RWPE2 (cell line): ENCODE measurements at regions not wholly inside any gene's neighbourhood (a gene's known extent, or its start where the extent isn't known, plus 50 kb on each side); places are given as distances from the start of the nearest gene placed in this dataset.

Source experiments
- ATAC-seq: fragments of 200-7000 bp; cut with Tn5 transposase; 3 replicates; pipeline ENCODE4 v1.9.1; 2021; ENCODE audit warnings: low read depth
- DNase-seq: peaks from one replicate; pipeline ENCODE4 v3.0.0-alpha.2; 2020; ENCODE audit warnings: low spot score
- H3K27ac ChIP-seq: fragments of 450-650 bp; 2 replicates; pipeline ENCODE4 v1.5.1; 2017; ENCODE audit warnings: mild to moderate bottlenecking; ENCODE audit not compliant: poor library complexity, severe bottlenecking
- H3K27me3 ChIP-seq: fragments of 250-450 bp; sonication (Bioruptor Pico); 2 replicates; pipeline ENCODE4 v1.5.1; 2021; ENCODE audit warnings: mild to moderate bottlenecking, moderate library complexity; ENCODE audit not compliant: insufficient read depth, poor library complexity, severe bottlenecking
- H3K36me3 ChIP-seq: fragments of 250-450 bp; sonication (Bioruptor Pico); 2 replicates; pipeline ENCODE4 v1.5.1; 2020; ENCODE audit warnings: low read depth, mild to moderate bottlenecking, moderate library complexity
- H3K4me1 ChIP-seq: fragments of 250-450 bp; sonication (Bioruptor Pico); 2 replicates; pipeline ENCODE4 v1.5.1; 2021; ENCODE audit warnings: mild to moderate bottlenecking, moderate library complexity; ENCODE audit not compliant: insufficient read depth, poor library complexity, severe bottlenecking
- H3K4me3 ChIP-seq: fragments of 250-450 bp; sonication (Bioruptor Pico); 2 replicates; pipeline ENCODE4 v1.5.1; 2021; ENCODE audit warnings: mild to moderate bottlenecking, moderate library complexity; ENCODE audit not compliant: severe bottlenecking
- H3K9me3 ChIP-seq: fragments of 250-450 bp; sonication (Bioruptor Pico); 2 replicates; pipeline ENCODE4 v1.5.1; 2021; ENCODE audit warnings: mild to moderate bottlenecking, moderate library complexity; ENCODE audit not compliant: severe bottlenecking
- TF ChIP-seq, protein P1 (sequence below): fragments of 450-650 bp; IDR thresholded peaks from one replicate; pipeline ENCODE4 v1.5.1; 2017; ENCODE audit warnings: mild to moderate bottlenecking, moderate library complexity; ENCODE audit not compliant: poor library complexity, severe bottlenecking

DNA sequence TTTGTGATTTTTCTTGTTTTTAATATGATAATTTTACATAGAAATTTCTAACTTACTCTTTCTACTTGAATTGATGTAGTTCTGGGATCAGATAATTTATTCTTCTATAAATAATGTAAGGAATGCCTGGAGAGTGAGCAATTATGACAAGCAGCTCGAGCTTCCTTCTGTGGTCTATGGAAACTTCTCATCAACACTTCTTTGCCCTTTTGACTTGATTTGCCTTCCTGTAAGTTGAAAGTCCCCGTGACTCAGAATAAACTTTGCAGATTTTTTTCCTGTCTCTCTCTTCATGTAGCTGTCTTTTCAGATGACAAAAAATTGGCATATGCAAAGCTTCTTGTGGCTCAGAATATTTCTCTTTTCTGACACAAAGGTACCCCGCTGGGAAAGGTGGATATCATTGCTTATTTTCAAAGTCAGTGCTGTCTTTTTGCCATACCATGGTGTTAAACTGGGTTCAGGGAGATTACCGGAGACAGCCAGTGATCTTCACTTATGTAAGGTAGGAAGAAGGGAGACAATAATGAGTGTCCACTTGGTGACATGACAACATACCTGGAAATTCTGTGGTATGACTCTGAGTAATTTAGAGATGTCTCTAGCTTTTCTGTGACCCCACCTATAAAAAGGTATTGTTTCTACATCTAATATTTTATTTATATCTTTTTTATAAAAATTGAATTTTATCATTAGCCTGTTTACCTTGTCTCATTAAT lies 278.6 kb upstream of the GNPDA2 start:
- no peak for DNase-seq
- H3K27ac ChIP-seq = no peak overlapping the region
- H3K9me3 ChIP-seq = no peaks in the 10 kb centered on the region

DNA sequence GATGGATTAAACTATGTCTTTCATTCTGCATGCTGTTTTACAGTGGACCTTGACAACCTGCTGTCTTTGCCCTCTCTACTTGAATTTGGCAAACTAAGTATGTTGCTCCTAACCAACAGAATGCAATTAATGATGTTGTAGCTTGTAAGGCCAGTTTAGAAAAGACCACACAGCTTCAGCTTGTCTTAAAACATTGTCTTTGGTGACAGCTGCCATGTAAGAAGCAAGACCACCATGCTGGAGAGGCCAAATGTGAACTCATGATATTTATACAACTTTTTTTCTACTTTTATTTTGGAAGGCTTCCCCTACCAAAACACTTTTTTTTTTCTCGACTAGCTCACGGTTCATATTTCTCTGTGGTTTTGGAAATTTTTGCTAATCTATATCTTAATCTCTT lies 278.0 kb upstream of the GNPDA2 start:
- TF ChIP-seq, protein P1, sequence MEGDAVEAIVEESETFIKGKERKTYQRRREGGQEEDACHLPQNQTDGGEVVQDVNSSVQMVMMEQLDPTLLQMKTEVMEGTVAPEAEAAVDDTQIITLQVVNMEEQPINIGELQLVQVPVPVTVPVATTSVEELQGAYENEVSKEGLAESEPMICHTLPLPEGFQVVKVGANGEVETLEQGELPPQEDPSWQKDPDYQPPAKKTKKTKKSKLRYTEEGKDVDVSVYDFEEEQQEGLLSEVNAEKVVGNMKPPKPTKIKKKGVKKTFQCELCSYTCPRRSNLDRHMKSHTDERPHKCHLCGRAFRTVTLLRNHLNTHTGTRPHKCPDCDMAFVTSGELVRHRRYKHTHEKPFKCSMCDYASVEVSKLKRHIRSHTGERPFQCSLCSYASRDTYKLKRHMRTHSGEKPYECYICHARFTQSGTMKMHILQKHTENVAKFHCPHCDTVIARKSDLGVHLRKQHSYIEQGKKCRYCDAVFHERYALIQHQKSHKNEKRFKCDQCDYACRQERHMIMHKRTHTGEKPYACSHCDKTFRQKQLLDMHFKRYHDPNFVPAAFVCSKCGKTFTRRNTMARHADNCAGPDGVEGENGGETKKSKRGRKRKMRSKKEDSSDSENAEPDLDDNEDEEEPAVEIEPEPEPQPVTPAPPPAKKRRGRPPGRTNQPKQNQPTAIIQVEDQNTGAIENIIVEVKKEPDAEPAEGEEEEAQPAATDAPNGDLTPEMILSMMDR = no peak
- no peaks in the 10 kb centered on the region for H3K27me3 ChIP-seq
- no peak overlapping the region for H3K27ac ChIP-seq
- H3K4me1 ChIP-seq = no peaks in the 10 kb centered on the region
- DNase-seq (no peak), ATAC-seq (no peak)
- no peaks in the 10 kb centered on the region for H3K9me3 ChIP-seq
- no peak overlapping the region for H3K4me3 ChIP-seq
- no peaks in the 10 kb centered on the region for H3K36me3 ChIP-seq

More for the DNA sequence above, 278.6 kb upstream of the GNPDA2 start:
- Histone ChIP-seq H3K27me3 (no peaks in the 10 kb centered on the region), H3K4me1 (no peaks in the 10 kb centered on the region), H3K4me3 (no peak overlapping the region), H3K36me3 (no peaks in the 10 kb centered on the region)
- no peak for ATAC-seq
- TF ChIP-seq, protein P1 = no peak

DNA sequence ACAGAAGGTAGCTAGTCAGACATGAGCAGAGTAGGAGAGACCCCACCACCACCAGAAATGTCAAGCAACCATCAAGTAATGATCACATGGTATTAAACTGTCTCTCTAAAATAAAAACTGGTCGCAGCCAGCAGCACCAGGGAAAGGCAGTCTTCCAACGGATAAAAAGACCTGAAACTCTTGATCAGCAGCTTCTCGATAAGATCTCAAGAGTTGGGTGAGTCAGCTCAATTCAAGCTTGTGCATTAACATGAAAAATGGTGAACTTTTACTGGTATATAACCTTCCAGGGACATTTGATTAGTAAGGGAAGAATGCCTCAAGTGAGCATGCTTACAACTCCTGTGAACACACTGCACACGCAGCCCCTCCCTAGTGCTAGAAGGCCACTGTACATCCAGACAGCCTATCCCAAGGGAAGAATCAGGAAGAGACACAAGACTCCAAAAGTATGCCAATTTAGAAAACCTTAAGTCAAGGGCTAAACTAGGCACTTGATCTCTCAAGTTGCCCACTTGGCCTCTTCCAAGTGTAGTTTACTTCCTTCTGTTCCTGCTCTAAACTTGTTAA lies 270.0 kb upstream of the GNPDA2 start:
- Histone ChIP-seq H3K9me3 (no peaks in the 10 kb centered on the region), H3K4me1 (no peaks in the 10 kb centered on the region), H3K36me3 (no peaks in the 10 kb centered on the region), H3K4me3 (no peak overlapping the region), H3K27ac (no peak overlapping the region), H3K27me3 (no peaks in the 10 kb centered on the region)
- TF ChIP-seq, protein P1 = no peak
- ATAC-seq (no peak), DNase-seq (no peak)

DNA sequence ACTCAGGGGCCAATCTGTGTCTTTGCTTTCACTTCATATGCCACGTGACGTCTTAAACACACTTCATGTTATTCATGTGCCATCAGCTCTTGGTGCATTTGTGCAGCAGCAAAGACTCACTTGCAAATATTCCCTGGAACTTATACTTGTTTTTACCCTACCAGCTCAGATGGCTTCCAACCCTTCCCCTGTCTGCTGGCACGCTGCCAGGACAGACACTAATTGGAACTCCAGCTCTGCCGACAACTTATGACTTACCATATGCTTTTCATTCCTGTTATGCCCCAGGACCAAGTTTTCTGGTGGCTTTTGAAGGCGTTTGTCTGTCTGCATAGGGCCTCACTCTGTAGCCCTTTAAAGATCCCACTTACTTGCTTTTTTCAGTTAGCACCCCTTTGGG lies 261.7 kb upstream of the GNPDA2 start:
- Histone ChIP-seq H3K27me3 (no peaks in the 10 kb centered on the region), H3K4me1 (no peaks in the 10 kb centered on the region), H3K36me3 (no peaks in the 10 kb centered on the region), H3K27ac (no peak overlapping the region), H3K4me3 (no peak overlapping the region), H3K9me3 (no peaks in the 10 kb centered on the region)
- TF ChIP-seq, protein P1 = no peak
- DNase-seq (no peak), ATAC-seq (no peak)

DNA sequence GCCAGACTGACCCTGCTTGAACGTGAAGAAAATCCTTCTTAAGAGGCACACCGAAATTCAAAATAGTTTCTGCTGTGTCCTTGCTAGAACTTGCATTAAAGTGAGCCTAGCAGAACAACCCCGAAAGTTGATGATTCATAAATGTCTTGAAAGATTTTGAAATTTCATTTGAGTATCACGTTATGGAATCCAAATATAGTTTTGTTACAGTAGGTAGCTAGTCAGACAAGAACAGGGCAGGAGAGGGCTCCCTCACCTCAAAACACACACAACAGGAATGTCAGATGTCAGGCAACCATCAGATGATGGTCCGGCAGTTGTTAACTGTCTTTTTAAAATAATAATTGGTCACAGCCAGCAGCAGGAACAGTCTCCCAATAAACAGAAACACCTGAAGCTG lies 259.6 kb upstream of the GNPDA2 start:
- 0 out of 3 replicates have a peak, but pooled peaks have one; percentile 44 for ATAC-seq
- TF ChIP-seq, protein P1 = no peak
- H3K4me1 ChIP-seq = no peaks in the 10 kb centered on the region
- no peaks in the 10 kb centered on the region for H3K36me3 ChIP-seq
- no peaks in the 10 kb centered on the region for H3K27me3 ChIP-seq
- DNase-seq = no peak
- no peak overlapping the region for H3K27ac ChIP-seq
- H3K4me3 ChIP-seq = no peak overlapping the region
- no peaks in the 10 kb centered on the region for H3K9me3 ChIP-seq
